Fibroblast of lung (primary cell): ENCODE measurements at regions not wholly inside any gene's neighbourhood (a gene's known extent, or its start where the extent isn't known, plus 50 kb on each side); places are given as distances from the start of the nearest gene placed in this dataset.

ENCODE experiments used
- DNase-seq, 2 donors: peaks; one replicate each; pipeline versions ENCODE4 v3.0.0 to v3.0.0-alpha.2; 2010; ENCODE audit warnings: low read depth in 2 of 2
- H2AFZ ChIP-seq: 2 replicates; pipeline ENCODE4 v1.5.1; 2012; ENCODE audit warnings: low read length, control low read depth, inconsistent platforms
- H3K27ac ChIP-seq: 2 replicates; pipeline ENCODE4 v1.5.1; 2011; ENCODE audit warnings: low read length, control low read depth; ENCODE audit not compliant: insufficient read depth
- H3K27me3 ChIP-seq: 2 replicates; pipeline ENCODE4 v1.5.1; 2011; ENCODE audit warnings: mild to moderate bottlenecking, low read length; ENCODE audit not compliant: control insufficient read depth, insufficient read depth
- H3K36me3 ChIP-seq: 2 replicates; pipeline ENCODE4 v1.5.1; 2011; ENCODE audit warnings: low read length; ENCODE audit not compliant: control insufficient read depth, insufficient read depth
- H3K4me1 ChIP-seq: 2 replicates; pipeline ENCODE4 v1.5.1; 2011; ENCODE audit warnings: low read length; ENCODE audit not compliant: control insufficient read depth, insufficient read depth; ENCODE audit errors: extremely low read depth
- H3K4me2 ChIP-seq: 2 replicates; pipeline ENCODE4 v1.5.1; 2011; ENCODE audit warnings: low read length, control low read depth; ENCODE audit not compliant: insufficient read depth; ENCODE audit errors: extremely low read depth
- H3K4me3 ChIP-seq, 4 experiments: fragments of 200-600 bp in 1 of 4; sonication (generic) in 1 of 4; replicated peaks in 1 of 4; 2 replicates each; pipeline ENCODE4 v1.5.1; 2011 to 2016; ENCODE audit warnings: low read length in 4 of 4, low read depth in 3 of 4, mild to moderate bottlenecking in 3 of 4, control low read depth in 2 of 4, inconsistent platforms in 1 of 4, mixed read lengths in 1 of 4; ENCODE audit not compliant: insufficient read depth in 1 of 4; ENCODE audit errors: control extremely low read depth in 1 of 4
- H3K79me2 ChIP-seq: 2 replicates; pipeline ENCODE4 v1.5.1; 2012; ENCODE audit warnings: mild to moderate bottlenecking, low read length, inconsistent platforms; ENCODE audit not compliant: control insufficient read depth, insufficient read depth
- H3K9ac ChIP-seq: 2 replicates; pipeline ENCODE4 v1.5.1; 2011; ENCODE audit warnings: mild to moderate bottlenecking, low read length, control low read depth; ENCODE audit not compliant: insufficient read depth
- H3K9me3 ChIP-seq: 2 replicates; pipeline ENCODE4 v1.5.1; 2012; ENCODE audit warnings: low read depth, low read length; ENCODE audit not compliant: control insufficient read depth, insufficient read depth
- H4K20me1 ChIP-seq: 2 replicates; pipeline ENCODE4 v1.5.1; 2011; ENCODE audit warnings: low read length; ENCODE audit not compliant: control insufficient read depth, insufficient read depth; ENCODE audit errors: extremely low read depth
- EZH2 ChIP-seq: IDR thresholded peaks from 2 replicates; pipeline ENCODE4 v1.5.1; 2012; ENCODE audit warnings: low read length, control low read depth, mild to moderate bottlenecking; ENCODE audit errors: missing control alignments
- TF ChIP-seq, protein P1 (sequence below), 2 donors: IDR thresholded peaks in 1 of 2; conservative IDR thresholded peaks in 1 of 2; 1 replicate in 1 of 2; 2 replicates in 1 of 2; pipeline ENCODE4 v1.5.1; 2011 to 2012; ENCODE audit warnings: low read length in 2 of 2, control low read depth in 1 of 2, inconsistent platforms in 1 of 2, low read depth in 1 of 2, mild to moderate bottlenecking in 1 of 2

- TF ChIP-seq, protein P1, sequence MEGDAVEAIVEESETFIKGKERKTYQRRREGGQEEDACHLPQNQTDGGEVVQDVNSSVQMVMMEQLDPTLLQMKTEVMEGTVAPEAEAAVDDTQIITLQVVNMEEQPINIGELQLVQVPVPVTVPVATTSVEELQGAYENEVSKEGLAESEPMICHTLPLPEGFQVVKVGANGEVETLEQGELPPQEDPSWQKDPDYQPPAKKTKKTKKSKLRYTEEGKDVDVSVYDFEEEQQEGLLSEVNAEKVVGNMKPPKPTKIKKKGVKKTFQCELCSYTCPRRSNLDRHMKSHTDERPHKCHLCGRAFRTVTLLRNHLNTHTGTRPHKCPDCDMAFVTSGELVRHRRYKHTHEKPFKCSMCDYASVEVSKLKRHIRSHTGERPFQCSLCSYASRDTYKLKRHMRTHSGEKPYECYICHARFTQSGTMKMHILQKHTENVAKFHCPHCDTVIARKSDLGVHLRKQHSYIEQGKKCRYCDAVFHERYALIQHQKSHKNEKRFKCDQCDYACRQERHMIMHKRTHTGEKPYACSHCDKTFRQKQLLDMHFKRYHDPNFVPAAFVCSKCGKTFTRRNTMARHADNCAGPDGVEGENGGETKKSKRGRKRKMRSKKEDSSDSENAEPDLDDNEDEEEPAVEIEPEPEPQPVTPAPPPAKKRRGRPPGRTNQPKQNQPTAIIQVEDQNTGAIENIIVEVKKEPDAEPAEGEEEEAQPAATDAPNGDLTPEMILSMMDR (conservative IDR thresholded peaks at IDR 0.05 in 1 of 2, IDR thresholded peaks at IDR 0.05 in 1 of 2; ENCODE audit: low read depth in 1 of 2, low read length in 2 of 2): no peak
- TF ChIP-seq EZH2: no peak
- no peak overlapping the region for H3K4me3 ChIP-seq
- no peaks in the 10 kb centered on the region for H3K9me3 ChIP-seq
- no peak overlapping the region for H3K9ac ChIP-seq
- no peaks in the 10 kb centered on the region for H4K20me1 ChIP-seq
- H2AFZ ChIP-seq: no peak overlapping the region
- H3K4me2 ChIP-seq: no peak overlapping the region
- H3K4me1 ChIP-seq: peaks cover 5% of the 10 kb centered on the region
- no peaks in the 10 kb centered on the region for H3K36me3 ChIP-seq
- no peak overlapping the region for H3K27ac ChIP-seq
- no peak for DNase-seq
- H3K79me2 ChIP-seq: no peaks in the 10 kb centered on the region
- no peaks in the 10 kb centered on the region for H3K27me3 ChIP-seq
These were observed 54.3 kb downstream of the HAND2 start for GRCh38 chr4:173475751-173476150.

GRCh38 chr4:173469622-173470021 lies 60.4 kb downstream of the HAND2 start:
- no peaks in the 10 kb centered on the region for H3K9me3 ChIP-seq
- no peaks in the 10 kb centered on the region for H3K4me1 ChIP-seq
- no peak overlapping the region for H3K4me3 ChIP-seq
- no peaks in the 10 kb centered on the region for H3K27me3 ChIP-seq
- H4K20me1 ChIP-seq: no peaks in the 10 kb centered on the region
- H3K4me2 ChIP-seq: no peak overlapping the region
- H3K27ac ChIP-seq: no peak overlapping the region
- H3K9ac ChIP-seq: no peak overlapping the region
- H2AFZ ChIP-seq: no peak overlapping the region
- DNase-seq: no peak
- TF ChIP-seq, protein P1 (conservative IDR thresholded peaks at IDR 0.05 in 1 of 2, IDR thresholded peaks at IDR 0.05 in 1 of 2; ENCODE audit: low read depth in 1 of 2, low read length in 2 of 2): no peak
- no peak for TF ChIP-seq EZH2
- no peaks in the 10 kb centered on the region for H3K36me3 ChIP-seq
- H3K79me2 ChIP-seq: no peaks in the 10 kb centered on the region

GRCh38 chr4:173468314-173468713 lies 61.7 kb downstream of the HAND2 start:
- TF ChIP-seq EZH2: no peak
- TF ChIP-seq, protein P1 (conservative IDR thresholded peaks at IDR 0.05 in 1 of 2, IDR thresholded peaks at IDR 0.05 in 1 of 2; ENCODE audit: low read depth in 1 of 2, low read length in 2 of 2): no peak
- H2AFZ ChIP-seq: no peak overlapping the region
- H3K27ac ChIP-seq: no peak overlapping the region
- H3K9me3 ChIP-seq: no peaks in the 10 kb centered on the region
- no peaks in the 10 kb centered on the region for H3K4me1 ChIP-seq
- H3K4me2 ChIP-seq: no peak overlapping the region
- H3K27me3 ChIP-seq: no peaks in the 10 kb centered on the region
- no peaks in the 10 kb centered on the region for H3K79me2 ChIP-seq
- no peaks in the 10 kb centered on the region for H3K36me3 ChIP-seq
- no peak overlapping the region for H3K9ac ChIP-seq
- H3K4me3 ChIP-seq: no peak overlapping the region
- DNase-seq: no peak
- no peaks in the 10 kb centered on the region for H4K20me1 ChIP-seq
